Kidney epithelial cell (primary cell): ENCODE measurements at regions not wholly inside any gene's neighbourhood (a gene's known extent, or its start where the extent isn't known, plus 50 kb on each side); places are given as distances from the start of the nearest gene placed in this dataset.

Experiments
- DNase-seq: peaks from one replicate; pipeline ENCODE4 v3.0.0-alpha.2; 2010; ENCODE audit warnings: low read depth
- H3K27me3 ChIP-seq: 2 replicates; pipeline ENCODE4 v1.6.0; 2011; ENCODE audit warnings: low read length; ENCODE audit not compliant: control insufficient read depth, insufficient read depth
- H3K36me3 ChIP-seq: 2 replicates; pipeline ENCODE4 v1.5.1; 2011; ENCODE audit warnings: low read length; ENCODE audit not compliant: control insufficient read depth, insufficient read depth
- H3K4me3 ChIP-seq: 2 replicates; pipeline ENCODE4 v1.5.1; 2011; ENCODE audit warnings: low read depth, mild to moderate bottlenecking, control low read depth, low read length
- CTCF ChIP-seq: IDR thresholded peaks from 2 replicates; pipeline ENCODE4 v1.5.1; 2011; ENCODE audit warnings: mild to moderate bottlenecking, moderate library complexity, low read length, control low read depth, inconsistent platforms; ENCODE audit not compliant: insufficient read depth, poor library complexity, severe bottlenecking

DNA sequence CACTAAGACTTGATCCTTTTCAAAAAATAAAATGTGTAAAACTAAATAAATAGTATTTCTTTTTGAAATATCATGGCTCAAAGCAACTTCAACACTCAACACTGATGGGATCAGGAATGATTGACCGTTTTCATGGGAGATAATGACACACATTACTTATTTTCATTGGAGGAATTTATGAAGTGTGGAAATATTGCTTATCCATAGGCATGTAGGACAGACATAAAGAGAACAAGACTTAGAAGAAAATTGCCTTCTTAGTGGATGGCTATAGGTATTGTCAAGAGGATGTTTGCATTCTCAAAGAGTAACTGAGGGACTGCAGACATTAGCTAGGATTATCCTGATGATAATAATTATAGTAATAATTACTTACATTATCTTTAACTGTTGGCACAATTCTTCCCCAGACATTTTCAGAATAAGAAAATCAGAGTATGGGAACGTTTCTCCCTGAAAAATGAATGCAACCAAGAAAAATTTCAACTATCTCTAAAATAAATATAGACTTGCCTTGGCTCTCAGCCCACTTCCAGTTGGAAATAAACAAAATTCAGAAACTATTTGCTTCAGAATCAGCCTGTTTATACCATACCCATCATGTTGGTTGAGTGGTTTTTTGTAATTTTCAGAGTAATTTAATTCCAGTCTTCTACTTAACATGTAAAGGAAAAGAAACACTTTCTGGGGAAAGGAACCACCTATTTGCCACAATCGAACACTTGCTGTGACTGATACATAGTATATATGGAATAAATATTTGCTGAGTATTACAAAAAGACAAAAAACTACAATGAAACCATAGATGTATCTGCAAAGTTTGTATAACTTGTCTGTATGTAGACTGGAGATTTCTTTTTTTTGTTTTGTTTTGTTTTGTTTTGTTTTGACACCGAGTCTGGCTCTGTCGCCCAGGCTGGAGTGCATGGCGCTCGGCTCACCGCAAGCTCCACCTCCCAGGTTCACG is 165.7 kb downstream of the TMX3 start:
- no peak for DNase-seq
- no peaks in the 10 kb centered on the region for H3K27me3 ChIP-seq
- no peak overlapping the region for H3K4me3 ChIP-seq
- H3K36me3 ChIP-seq = no peaks in the 10 kb centered on the region
- no peak for TF ChIP-seq CTCF

- Histone ChIP-seq H3K27me3 (no peaks in the 10 kb centered on the region), H3K4me3 (no peak overlapping the region), H3K36me3 (no peaks in the 10 kb centered on the region)
- no peak for DNase-seq
- TF ChIP-seq CTCF = no peak
Observed at GRCh38 chr18:68543344-68543743, 171.6 kb downstream of the TMX3 start.

DNA sequence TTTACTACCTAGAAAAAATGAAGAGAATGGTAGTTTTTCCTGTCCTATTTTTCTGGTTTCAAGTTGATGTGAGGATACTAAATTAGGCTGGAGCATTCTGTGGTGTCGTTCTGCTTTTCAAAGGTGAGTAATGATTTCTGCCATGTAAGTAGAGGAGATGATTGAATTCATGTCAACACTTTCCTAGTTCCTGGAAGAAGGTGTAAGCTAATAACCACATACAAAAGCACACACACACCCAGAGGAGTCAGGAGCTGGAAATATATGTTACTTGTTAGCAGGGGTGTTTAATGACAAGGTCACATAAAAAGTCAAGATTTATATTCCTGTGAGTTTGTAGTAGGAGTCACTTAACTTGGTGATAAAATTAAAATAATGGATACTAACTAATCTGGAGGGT is 172.1 kb downstream of the TMX3 start:
- no peak for TF ChIP-seq CTCF
- Histone ChIP-seq H3K4me3 (no peak overlapping the region), H3K36me3 (no peaks in the 10 kb centered on the region), H3K27me3 (no peaks in the 10 kb centered on the region)
- no peak for DNase-seq

- no peak for DNase-seq
- H3K27me3 ChIP-seq = no peaks in the 10 kb centered on the region
- TF ChIP-seq CTCF = no peak
- no peaks in the 10 kb centered on the region for H3K36me3 ChIP-seq
- H3K4me3 ChIP-seq = no peak overlapping the region
Observed at GRCh38 chr18:68533641-68534040, 181.3 kb downstream of the TMX3 start.

GRCh38 chr18:68532328-68532885 is 182.5 kb downstream of the TMX3 start:
- Histone ChIP-seq H3K27me3 (no peaks in the 10 kb centered on the region), H3K4me3 (no peak overlapping the region), H3K36me3 (no peaks in the 10 kb centered on the region)
- TF ChIP-seq CTCF = no peak
- DNase-seq = no peak
